22Rv1 (cell line): ENCODE measurements at regions not wholly inside any gene's neighbourhood (a gene's known extent, or its start where the extent isn't known, plus 50 kb on each side); places are given as distances from the start of the nearest gene placed in this dataset.

Experiments used
- H3K27ac ChIP-seq: fragments of 450-650 bp; 2 replicates; pipeline ENCODE4 v1.5.1; 2017
- CTCF ChIP-seq: fragments of 450-650 bp; IDR thresholded peaks from 2 replicates; pipeline ENCODE4 v1.5.1; 2017; ENCODE audit warnings: mild to moderate bottlenecking
- ZFX ChIP-seq: fragments of 450-650 bp; IDR thresholded peaks from 2 replicates; pipeline ENCODE4 v1.6.1; 2017; ENCODE audit warnings: antibody characterized with exemption, borderline replicate concordance

DNA sequence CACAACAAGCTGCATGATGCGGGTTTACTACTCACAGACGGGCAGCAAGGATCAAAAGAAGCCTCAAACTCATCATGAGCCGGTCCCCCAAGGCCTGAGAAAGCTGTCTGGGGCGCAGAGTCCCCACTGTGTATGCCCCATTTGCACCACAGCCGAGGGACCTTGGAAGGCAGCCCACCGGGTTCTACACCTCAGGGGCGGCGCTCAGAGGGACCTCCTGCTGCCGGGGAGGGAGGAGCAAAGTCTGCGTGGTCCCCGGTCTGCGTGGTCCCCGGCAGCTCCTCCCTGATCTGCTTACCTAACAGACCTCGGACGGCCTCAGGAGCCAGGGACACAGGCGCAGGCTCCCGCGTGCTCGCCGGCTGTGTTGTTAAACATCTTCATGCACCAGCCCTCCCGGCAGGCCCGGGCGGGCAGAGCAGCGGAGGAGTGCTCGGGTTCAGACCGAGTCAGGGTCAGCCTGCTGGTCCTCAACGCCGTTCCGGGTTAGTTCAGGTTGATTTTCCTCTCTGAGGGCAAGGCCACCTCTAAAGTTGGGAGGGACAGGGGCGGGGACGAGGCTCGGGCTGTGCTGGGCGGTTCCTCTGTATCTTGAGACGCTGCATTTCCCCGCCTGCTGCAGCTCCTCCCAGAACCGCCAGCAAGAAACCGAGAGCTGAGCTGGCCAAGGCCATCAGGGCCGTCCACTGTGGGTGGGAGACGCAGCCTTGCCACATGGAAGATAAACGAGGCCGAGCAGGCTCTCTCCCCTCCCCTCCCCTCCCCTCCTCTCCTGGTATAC is 74.6 kb downstream of the MRPL36 start:
- H3K27ac ChIP-seq: no peak overlapping the region
- TF ChIP-seq ZFX (no peak), CTCF (no peak)

GRCh38 chr5:1723957-1724821 is 75.4 kb downstream of the MRPL36 start:
- H3K27ac ChIP-seq: no peak overlapping the region
- TF ChIP-seq ZFX (no peak), CTCF (no peak)

DNA sequence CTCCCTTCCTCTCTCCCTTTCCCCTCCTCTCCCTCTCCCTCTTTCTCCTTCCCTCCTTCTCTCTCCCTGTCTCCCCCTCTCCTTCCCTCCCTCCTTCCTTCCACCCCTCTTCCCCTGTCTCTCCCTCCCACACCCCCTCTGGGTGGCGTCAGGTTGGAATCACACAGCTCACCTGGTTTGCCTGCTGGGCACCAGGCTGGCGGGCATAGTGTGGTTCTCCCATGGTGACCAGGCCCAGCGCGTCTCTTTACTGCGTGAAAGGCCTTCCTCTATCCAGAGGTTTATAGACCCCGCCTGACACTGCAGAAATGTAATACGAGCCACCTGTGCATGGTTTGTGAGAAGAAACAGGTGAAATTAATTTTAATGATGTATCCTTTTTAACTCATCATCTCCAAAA is 76.2 kb downstream of the MRPL36 start:
- TF ChIP-seq CTCF: no peak
- TF ChIP-seq ZFX: no peak
- no peak overlapping the region for H3K27ac ChIP-seq

GRCh38 chr5:1722877-1723276 is 76.8 kb downstream of the MRPL36 start:
- TF ChIP-seq CTCF (no peak), ZFX (no peak)
- no peak overlapping the region for H3K27ac ChIP-seq

GRCh38 chr5:1720396-1721110 is 79.1 kb downstream of the MRPL36 start:
- H3K27ac ChIP-seq: no peak overlapping the region

DNA sequence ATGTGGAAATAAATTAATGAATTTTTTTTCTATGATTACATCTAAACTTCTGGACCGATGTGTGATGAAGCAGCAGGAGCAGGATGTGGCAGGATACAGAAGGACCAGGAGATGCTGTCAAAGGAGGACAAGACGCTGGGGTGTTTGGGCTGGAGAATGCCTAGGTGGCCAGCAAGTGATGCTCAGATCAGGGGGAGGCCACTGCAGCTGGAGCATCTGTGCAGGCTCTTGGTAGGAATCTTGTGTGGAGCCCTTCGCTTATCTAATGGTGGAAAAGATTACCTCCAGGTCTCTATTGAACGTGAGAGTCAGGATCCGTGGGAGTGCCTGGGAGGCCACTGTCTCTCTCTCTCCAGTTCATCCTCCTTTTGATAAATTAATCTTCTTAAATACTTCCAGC is 79.8 kb downstream of the MRPL36 start:
- H3K27ac ChIP-seq: no peak overlapping the region
- TF ChIP-seq CTCF (no peak), ZFX (no peak)

More at GRCh38 chr5:1720396-1721110, 79.1 kb downstream of the MRPL36 start:
- TF ChIP-seq CTCF (no peak), ZFX (no peak)
